Astrocyte (in vitro differentiated cells and primary cell): ENCODE measurements at regions not wholly inside any gene's neighbourhood (a gene's known extent, or its start where the extent isn't known, plus 50 kb on each side); places are given as distances from the start of the nearest gene placed in this dataset.

Source experiments
- EZH2 ChIP-seq: IDR thresholded peaks from 2 replicates; pipeline ENCODE4 v1.6.1; 2012; ENCODE audit warnings: mild to moderate bottlenecking, low read length, inconsistent platforms; ENCODE audit not compliant: insufficient read depth
- TF ChIP-seq, protein P1 (sequence below): IDR thresholded peaks from 2 replicates; pipeline ENCODE4 v1.5.1; 2011; ENCODE audit warnings: low read depth, mild to moderate bottlenecking, inconsistent platforms, low read length, moderate library complexity; ENCODE audit not compliant: insufficient read depth

DNA sequence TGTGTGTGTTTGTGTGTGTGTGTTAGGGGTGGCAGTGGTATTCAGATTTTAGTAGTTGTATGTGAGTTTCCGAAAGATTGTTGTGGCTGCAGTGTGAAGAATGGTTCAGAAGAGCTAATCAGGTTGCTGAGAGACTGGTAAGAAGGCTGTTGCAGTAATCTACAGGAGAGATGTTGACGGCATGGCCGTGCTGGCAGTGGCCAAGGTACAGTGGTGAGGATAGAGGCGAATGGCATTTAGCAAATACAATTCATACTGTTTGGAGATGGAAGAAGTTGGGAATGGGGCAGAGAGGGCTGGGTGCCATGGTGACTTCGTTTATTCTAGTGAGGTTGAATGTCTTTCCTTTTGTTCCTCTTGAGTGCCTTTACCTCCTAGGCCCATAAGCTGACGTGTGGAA, 77.5 kb upstream of the SPATA31D4 start:
- TF ChIP-seq, protein P1, sequence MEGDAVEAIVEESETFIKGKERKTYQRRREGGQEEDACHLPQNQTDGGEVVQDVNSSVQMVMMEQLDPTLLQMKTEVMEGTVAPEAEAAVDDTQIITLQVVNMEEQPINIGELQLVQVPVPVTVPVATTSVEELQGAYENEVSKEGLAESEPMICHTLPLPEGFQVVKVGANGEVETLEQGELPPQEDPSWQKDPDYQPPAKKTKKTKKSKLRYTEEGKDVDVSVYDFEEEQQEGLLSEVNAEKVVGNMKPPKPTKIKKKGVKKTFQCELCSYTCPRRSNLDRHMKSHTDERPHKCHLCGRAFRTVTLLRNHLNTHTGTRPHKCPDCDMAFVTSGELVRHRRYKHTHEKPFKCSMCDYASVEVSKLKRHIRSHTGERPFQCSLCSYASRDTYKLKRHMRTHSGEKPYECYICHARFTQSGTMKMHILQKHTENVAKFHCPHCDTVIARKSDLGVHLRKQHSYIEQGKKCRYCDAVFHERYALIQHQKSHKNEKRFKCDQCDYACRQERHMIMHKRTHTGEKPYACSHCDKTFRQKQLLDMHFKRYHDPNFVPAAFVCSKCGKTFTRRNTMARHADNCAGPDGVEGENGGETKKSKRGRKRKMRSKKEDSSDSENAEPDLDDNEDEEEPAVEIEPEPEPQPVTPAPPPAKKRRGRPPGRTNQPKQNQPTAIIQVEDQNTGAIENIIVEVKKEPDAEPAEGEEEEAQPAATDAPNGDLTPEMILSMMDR = no peak
- no peak for TF ChIP-seq EZH2
